H1 (cell line): ENCODE measurements at regions not wholly inside any gene's neighbourhood (a gene's known extent, or its start where the extent isn't known, plus 50 kb on each side); places are given as distances from the start of the nearest gene placed in this dataset.

ENCODE experiments used
- BACH1 ChIP-seq: IDR thresholded peaks from 2 replicates; pipeline ENCODE4 v1.6.1; 2012; ENCODE audit warnings: low read length, improper control_type of control experiment
- EZH2 ChIP-seq: fragments of 200-600 bp; sonication (generic); IDR thresholded peaks from 2 replicates; pipeline ENCODE4 v1.7.1; 2012; ENCODE audit warnings: low read depth, mild to moderate bottlenecking, moderate library complexity, low read length, inconsistent platforms; ENCODE audit not compliant: severe bottlenecking
- POLR2A ChIP-seq, 2 experiments: IDR thresholded peaks; 1 replicate in 1 of 2; 2 replicates in 1 of 2; pipeline ENCODE4 v1.6.1; 2011; ENCODE audit warnings: low read depth in 2 of 2, low read length in 2 of 2, mild to moderate bottlenecking in 2 of 2; ENCODE audit errors: control extremely low read depth in 1 of 2
- POLR2AphosphoS5 ChIP-seq: IDR thresholded peaks from 2 replicates; pipeline ENCODE4 v1.6.1; 2011; ENCODE audit warnings: low read depth, low read length
- SUZ12 ChIP-seq: fragments of 200-600 bp; sonication (generic); IDR thresholded peaks from 2 replicates; pipeline ENCODE4 v1.6.1; 2012; ENCODE audit warnings: mild to moderate bottlenecking, inconsistent platforms, low read length, moderate library complexity, mixed read lengths
- TAF1 ChIP-seq: IDR thresholded peaks from 2 replicates; pipeline ENCODE4 v1.6.1; 2011; ENCODE audit warnings: mild to moderate bottlenecking, low read depth, low read length
- TBP ChIP-seq: IDR thresholded peaks from 2 replicates; pipeline ENCODE4 v1.6.1; 2011; ENCODE audit warnings: low read depth, low read length, improper control_type of control experiment

GRCh38 chr10:128440513-128441160 is 314.4 kb upstream of the MKI67 start:
- TF ChIP-seq POLR2AphosphoS5 (no peak), SUZ12 (no peak), BACH1 (no peak), TBP (no peak), POLR2A (IDR thresholded peaks at IDR 0.05; ENCODE audit: control extremely low read depth in 1 of 2, low read depth in 2 of 2, low read length in 2 of 2) (no peak), EZH2 (no peak), TAF1 (no peak)
